GM18907 (cell line): ENCODE measurements at regions not wholly inside any gene's neighbourhood (a gene's known extent, or its start where the extent isn't known, plus 50 kb on each side); places are given as distances from the start of the nearest gene placed in this dataset.

Source experiments
- ATAC-seq: cut with Tn5 transposase; IDR thresholded peaks from one replicate; pipeline ENCODE4 v1.9.1; 2021; ENCODE audit warnings: mild to moderate bottlenecking, moderate library complexity; ENCODE audit not compliant: unreplicated experiment

- ATAC-seq: no peak
These were observed 110.3 kb upstream of the BACH2 start for GRCh38 chr6:90406957-90407356.

- no peak for ATAC-seq
These were observed 109.6 kb upstream of the BACH2 start for GRCh38 chr6:90406142-90406794.

- no peak for ATAC-seq
These were observed 107.1 kb upstream of the BACH2 start for GRCh38 chr6:90403489-90404381.

GRCh38 chr6:90402831-90403192 is 106.2 kb upstream of the BACH2 start:
- no peak for ATAC-seq

- no peak for ATAC-seq
These were observed 105.5 kb upstream of the BACH2 start for GRCh38 chr6:90401933-90402830.

- no peak for ATAC-seq
These were observed 103.3 kb upstream of the BACH2 start for GRCh38 chr6:90399970-90400369.

GRCh38 chr6:90397929-90398674 is 101.5 kb upstream of the BACH2 start:
- peak; percentile 65 for ATAC-seq

- ATAC-seq: no peak
These were observed 100.4 kb upstream of the BACH2 start for GRCh38 chr6:90397047-90397446.

GRCh38 chr6:90393232-90393884 is 96.7 kb upstream of the BACH2 start:
- ATAC-seq: peak; percentile 67

GRCh38 chr6:90390379-90390778 is 93.7 kb upstream of the BACH2 start:
- no peak for ATAC-seq

GRCh38 chr6:90388395-90388794 is 91.8 kb upstream of the BACH2 start:
- ATAC-seq: no peak

GRCh38 chr6:90387826-90388225 is 91.2 kb upstream of the BACH2 start:
- ATAC-seq: no peak

- no peak for ATAC-seq
These were observed 90.7 kb upstream of the BACH2 start for GRCh38 chr6:90387383-90387775.

GRCh38 chr6:90386399-90387382 is 90.0 kb upstream of the BACH2 start:
- ATAC-seq: no peak

- ATAC-seq: no peak
These were observed 89.2 kb upstream of the BACH2 start for GRCh38 chr6:90385759-90386313.

GRCh38 chr6:90384720-90385119 is 88.1 kb upstream of the BACH2 start:
- no peak for ATAC-seq

GRCh38 chr6:90383196-90383822 is 86.7 kb upstream of the BACH2 start:
- peak; percentile 80 for ATAC-seq

- no peak for ATAC-seq
These were observed 86.1 kb upstream of the BACH2 start for GRCh38 chr6:90382760-90383159.
